Cardiac muscle cell (in vitro differentiated cells and primary cell): ENCODE measurements at regions not wholly inside any gene's neighbourhood (a gene's known extent, or its start where the extent isn't known, plus 50 kb on each side); places are given as distances from the start of the nearest gene placed in this dataset.

Source experiments
- DNase-seq, 2 donors: peaks; one replicate each; pipeline versions ENCODE4 v3.0.0 to v3.0.0-alpha.2; 2010 to 2017; ENCODE audit warnings: low read depth in 1 of 2, low spot score in 1 of 2
- H3K27ac ChIP-seq: fragments of 200-600 bp; sonication (generic); 2 replicates; pipeline ENCODE4 v1.5.1; 2016
- H3K27me3 ChIP-seq: fragments of 200-600 bp; sonication (generic); 2 replicates; pipeline ENCODE4 v1.6.0; 2016; ENCODE audit warnings: control low read depth
- H3K36me3 ChIP-seq: fragments of 200-600 bp; sonication (generic); 2 replicates; pipeline ENCODE4 v1.5.1; 2016; ENCODE audit warnings: control low read depth
- H3K4me1 ChIP-seq: fragments of 200-600 bp; sonication (generic); 2 replicates; pipeline ENCODE4 v1.8.1; 2017; ENCODE audit warnings: low read depth, mild to moderate bottlenecking, mixed run types
- H3K4me3 ChIP-seq: fragments of 200-600 bp; sonication (generic); 2 replicates; pipeline ENCODE4 v1.5.1; 2016; ENCODE audit warnings: mild to moderate bottlenecking
- H3K9me3 ChIP-seq: fragments of 200-600 bp; sonication (generic); 2 replicates; pipeline ENCODE4 v1.5.1; 2017; ENCODE audit warnings: low read depth, mild to moderate bottlenecking, control low read depth
- TF ChIP-seq, protein P1 (sequence below): IDR thresholded peaks from 2 replicates; pipeline ENCODE4 v1.5.1; 2012; ENCODE audit warnings: low read depth, mild to moderate bottlenecking, low read length

- no peaks in the 10 kb centered on the region for H3K27me3 ChIP-seq
- H3K9me3 ChIP-seq: no peaks in the 10 kb centered on the region
- peaks cover 3% of the 10 kb centered on the region for H3K4me1 ChIP-seq
- peak in 1 of 2 donors; percentile 87 for DNase-seq
- H3K27ac ChIP-seq: no peak overlapping the region
- H3K4me3 ChIP-seq: no peak overlapping the region
- TF ChIP-seq, protein P1, sequence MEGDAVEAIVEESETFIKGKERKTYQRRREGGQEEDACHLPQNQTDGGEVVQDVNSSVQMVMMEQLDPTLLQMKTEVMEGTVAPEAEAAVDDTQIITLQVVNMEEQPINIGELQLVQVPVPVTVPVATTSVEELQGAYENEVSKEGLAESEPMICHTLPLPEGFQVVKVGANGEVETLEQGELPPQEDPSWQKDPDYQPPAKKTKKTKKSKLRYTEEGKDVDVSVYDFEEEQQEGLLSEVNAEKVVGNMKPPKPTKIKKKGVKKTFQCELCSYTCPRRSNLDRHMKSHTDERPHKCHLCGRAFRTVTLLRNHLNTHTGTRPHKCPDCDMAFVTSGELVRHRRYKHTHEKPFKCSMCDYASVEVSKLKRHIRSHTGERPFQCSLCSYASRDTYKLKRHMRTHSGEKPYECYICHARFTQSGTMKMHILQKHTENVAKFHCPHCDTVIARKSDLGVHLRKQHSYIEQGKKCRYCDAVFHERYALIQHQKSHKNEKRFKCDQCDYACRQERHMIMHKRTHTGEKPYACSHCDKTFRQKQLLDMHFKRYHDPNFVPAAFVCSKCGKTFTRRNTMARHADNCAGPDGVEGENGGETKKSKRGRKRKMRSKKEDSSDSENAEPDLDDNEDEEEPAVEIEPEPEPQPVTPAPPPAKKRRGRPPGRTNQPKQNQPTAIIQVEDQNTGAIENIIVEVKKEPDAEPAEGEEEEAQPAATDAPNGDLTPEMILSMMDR: no peak
- H3K36me3 ChIP-seq: no peaks in the 10 kb centered on the region
Observed at GRCh38 chr12:68497702-68498101, 113.0 kb upstream of the RAP1B start.

DNA sequence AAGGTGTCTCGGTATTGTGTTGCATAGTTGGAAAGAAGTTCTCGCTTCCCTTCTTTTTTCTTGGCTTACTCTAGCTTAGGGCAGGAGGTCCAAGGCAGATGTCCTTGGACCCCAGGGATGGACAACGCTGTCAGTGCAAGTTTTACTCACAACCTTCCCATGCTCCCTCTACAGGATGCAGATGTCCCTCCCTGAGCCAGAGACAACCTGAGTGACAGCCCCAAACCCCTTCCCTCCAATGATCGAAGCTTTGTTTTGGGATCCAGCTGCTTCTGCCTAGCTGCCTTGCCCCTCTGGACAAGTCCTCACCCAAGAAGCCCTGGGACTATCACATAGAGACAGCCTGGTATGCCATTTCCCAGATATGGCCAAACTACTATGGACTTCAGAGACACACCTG is 112.0 kb upstream of the RAP1B start:
- no peaks in the 10 kb centered on the region for H3K27me3 ChIP-seq
- no peaks in the 10 kb centered on the region for H3K36me3 ChIP-seq
- no peaks in the 10 kb centered on the region for H3K9me3 ChIP-seq
- DNase-seq: no peak
- no peak overlapping the region for H3K27ac ChIP-seq
- no peak overlapping the region for H3K4me3 ChIP-seq
- TF ChIP-seq, protein P1: no peak
- H3K4me1 ChIP-seq: peaks cover 3% of the 10 kb centered on the region

DNA sequence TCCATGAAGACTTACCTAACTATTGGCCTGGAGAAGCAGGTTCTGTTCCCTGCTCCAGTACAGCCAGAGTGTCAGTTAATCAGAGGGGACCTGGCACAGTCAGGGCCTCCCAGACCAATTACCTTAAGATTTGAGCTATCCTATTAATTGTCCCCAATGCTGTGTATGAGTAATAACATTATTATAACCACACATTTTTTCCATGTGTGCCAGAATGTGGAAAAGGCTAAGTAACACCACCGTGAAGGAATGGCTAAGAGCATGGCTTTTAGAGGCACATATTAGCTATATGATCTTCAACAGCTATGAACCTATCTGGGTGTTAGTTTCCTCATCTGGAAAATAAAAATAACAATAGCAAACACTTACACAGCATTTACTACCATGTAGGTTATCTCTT is 111.1 kb upstream of the RAP1B start:
- DNase-seq: no peak
- TF ChIP-seq, protein P1: no peak
- Histone ChIP-seq H3K4me3 (no peak overlapping the region), H3K9me3 (no peaks in the 10 kb centered on the region), H3K27me3 (no peaks in the 10 kb centered on the region), H3K36me3 (no peaks in the 10 kb centered on the region), H3K4me1 (peaks cover 3% of the 10 kb centered on the region), H3K27ac (no peak overlapping the region)

DNA sequence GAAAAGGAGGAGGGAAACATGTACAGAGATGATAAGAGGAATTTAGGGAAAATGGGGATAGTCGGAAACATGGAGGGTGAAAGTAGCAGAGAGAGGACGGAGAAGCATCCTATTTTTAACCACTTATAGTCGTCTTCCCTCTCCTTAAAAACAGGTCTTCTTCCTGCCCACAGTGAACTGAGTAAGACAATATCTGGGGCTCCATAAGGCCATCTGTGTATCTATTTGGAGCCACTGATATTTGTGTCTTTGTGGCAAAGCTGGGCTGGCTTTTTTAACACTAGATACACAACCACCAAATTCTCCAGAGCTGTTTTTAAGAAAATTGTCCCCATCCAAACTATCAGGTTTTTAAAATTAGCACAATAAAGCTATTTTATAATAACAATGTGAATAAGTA is 109.5 kb upstream of the RAP1B start:
- H3K4me3 ChIP-seq: no peak overlapping the region
- no peaks in the 10 kb centered on the region for H3K9me3 ChIP-seq
- no peaks in the 10 kb centered on the region for H3K27me3 ChIP-seq
- H3K36me3 ChIP-seq: no peaks in the 10 kb centered on the region
- no peak overlapping the region for H3K27ac ChIP-seq
- no peak for DNase-seq
- TF ChIP-seq, protein P1: no peak
- no peaks in the 10 kb centered on the region for H3K4me1 ChIP-seq

GRCh38 chr12:68505970-68506369 is 104.7 kb upstream of the RAP1B start:
- Histone ChIP-seq H3K4me1 (no peaks in the 10 kb centered on the region), H3K27ac (no peak overlapping the region), H3K27me3 (no peaks in the 10 kb centered on the region), H3K36me3 (no peaks in the 10 kb centered on the region), H3K9me3 (no peaks in the 10 kb centered on the region), H3K4me3 (no peak overlapping the region)
- DNase-seq: peak in 1 of 2 donors; percentile 18
- TF ChIP-seq, protein P1: no peak

DNA sequence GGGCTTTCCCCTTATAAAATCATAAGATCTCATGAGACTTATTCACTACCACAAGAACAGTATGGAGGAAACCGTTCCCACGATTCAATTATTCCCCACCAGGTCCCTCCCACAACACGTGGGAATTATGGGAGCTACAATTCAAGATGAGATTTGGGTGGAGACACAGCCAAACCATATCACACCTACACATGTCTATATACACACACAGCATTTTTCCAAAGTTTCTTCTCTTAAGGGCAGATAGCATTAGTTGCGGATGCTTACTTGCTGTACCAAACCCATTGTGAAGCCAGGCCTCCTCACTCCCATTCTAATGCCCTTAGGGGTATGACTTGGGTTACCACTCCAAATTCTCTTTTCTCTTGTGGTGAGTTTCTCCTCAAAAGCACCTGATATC is 104.1 kb upstream of the RAP1B start:
- H3K27ac ChIP-seq: no peak overlapping the region
- no peaks in the 10 kb centered on the region for H3K27me3 ChIP-seq
- TF ChIP-seq, protein P1: no peak
- H3K36me3 ChIP-seq: no peaks in the 10 kb centered on the region
- H3K4me3 ChIP-seq: no peak overlapping the region
- no peak for DNase-seq
- H3K4me1 ChIP-seq: no peaks in the 10 kb centered on the region
- H3K9me3 ChIP-seq: no peaks in the 10 kb centered on the region
